Gastroesophageal sphincter (tissue), 3 donors: ENCODE measurements at regions not wholly inside any gene's neighbourhood (a gene's known extent, or its start where the extent isn't known, plus 50 kb on each side); places are given as distances from the start of the nearest gene placed in this dataset.

ENCODE experiments used
- CTCF ChIP-seq, 4 experiments: fragments of 200-600 bp in 2 of 4; fragments of 450-650 bp in 2 of 4; sonication (generic) in 1 of 4; IDR thresholded peaks; one replicate each; pipeline ENCODE4 v1.5.1; 2017 to 2019; ENCODE audit warnings: antibody characterized with exemption in 4 of 4, mild to moderate bottlenecking in 2 of 4, moderate library complexity in 2 of 4
- EP300 ChIP-seq: sonication (generic); formaldehyde crosslinking; IDR thresholded peaks from one replicate; pipeline ENCODE4 v1.6.1; 2017; ENCODE audit warnings: antibody characterized with exemption, mild to moderate bottlenecking
- POLR2A ChIP-seq, 2 donors: fragments of 450-650 bp; IDR thresholded peaks; one replicate each; pipeline ENCODE4 v1.6.1; 2017; ENCODE audit warnings: antibody characterized with exemption in 2 of 2, mild to moderate bottlenecking in 2 of 2, moderate library complexity in 1 of 2
- POLR2AphosphoS5 ChIP-seq: sonication (generic); formaldehyde crosslinking; IDR thresholded peaks from one replicate; pipeline ENCODE4 v1.6.1; 2017; ENCODE audit warnings: antibody characterized with exemption

GRCh38 chr11:69921128-69922014, 102.2 kb upstream of the FGF3 start:
- TF ChIP-seq CTCF (IDR thresholded peaks at IDR 0.05) (no peak), POLR2A (IDR thresholded peaks at IDR 0.05) (no peak), POLR2AphosphoS5 (no peak), EP300 (no peak)
